K562 (cell line): ENCODE measurements at regions not wholly inside any gene's neighbourhood (a gene's known extent, or its start where the extent isn't known, plus 50 kb on each side); places are given as distances from the start of the nearest gene placed in this dataset.

Experiments used
- CBX5 ChIP-seq: IDR thresholded peaks from 2 replicates; pipeline ENCODE4 v1.6.1; 2014; ENCODE audit warnings: low read depth, borderline replicate concordance
- CTCF ChIP-seq, 3 experiments: IDR thresholded peaks in 2 of 3; conservative IDR thresholded peaks in 1 of 3; 2 replicates each; pipeline ENCODE4 v1.5.1; 2011 to 2012; ENCODE audit warnings: low read length in 3 of 3, mild to moderate bottlenecking in 3 of 3, control low read depth in 2 of 3, improper control_type of control experiment in 1 of 3, inconsistent platforms in 1 of 3, low read depth in 1 of 3, mixed read lengths in 1 of 3, moderate library complexity in 1 of 3; ENCODE audit not compliant: insufficient read depth in 2 of 3
- ELF4 ChIP-seq: fragments of 450-650 bp; formaldehyde crosslinking; IDR thresholded peaks from 2 replicates; pipeline ENCODE4 v1.4.0; 2022; ENCODE audit warnings: missing genetic modification characterization
- ETV6 ChIP-seq, 3 experiments: fragments of 150-350 bp in 1 of 3; sonication (generic) in 1 of 3; formaldehyde crosslinking in 1 of 3; IDR thresholded peaks; 2 replicates each; pipeline versions ENCODE4 v1.6.1 to v1.8.0; 2014 to 2022; ENCODE audit warnings: borderline replicate concordance in 2 of 3, low read depth in 2 of 3, antibody characterized with exemption in 1 of 3, low read length in 1 of 3, mild to moderate bottlenecking in 1 of 3, missing genetic modification reagents in 1 of 3
- EZH2 ChIP-seq: IDR thresholded peaks from 2 replicates; pipeline ENCODE4 v1.6.1; 2012; ENCODE audit warnings: low read depth, mild to moderate bottlenecking, inconsistent platforms, low read length, borderline replicate concordance
- GATAD2A ChIP-seq: fragments of 450-650 bp; IDR thresholded peaks from 2 replicates; pipeline ENCODE4 v1.6.1; 2017
- JUND ChIP-seq, 2 experiments: IDR thresholded peaks; 2 replicates in 1 of 2; 3 replicates in 1 of 2; pipeline ENCODE4 v1.6.1; 2011; ENCODE audit warnings: borderline replicate concordance in 2 of 2, low read depth in 2 of 2, low read length in 2 of 2, improper control_type of control experiment in 1 of 2, missing biosample characterization in 1 of 2, missing genetic modification characterization in 1 of 2, missing genetic modification reagents in 1 of 2
- POLR2A ChIP-seq: fragments of 450-650 bp; conservative IDR thresholded peaks from 2 replicates; pipeline ENCODE4 v1.6.1; 2016
- REST ChIP-seq, 2 experiments: fragments of 450-650 bp; formaldehyde crosslinking in 1 of 2; IDR thresholded peaks; 2 replicates each; pipeline versions ENCODE4 v1.4.0 to v1.6.1; 2014 to 2020; ENCODE audit warnings: mild to moderate bottlenecking in 2 of 2, borderline replicate concordance in 1 of 2, low read depth in 1 of 2
- SIN3A ChIP-seq, 2 experiments: fragments of 150-350 bp in 1 of 2; IDR thresholded peaks; 2 replicates each; pipeline ENCODE4 v1.6.1; 2011 to 2016; ENCODE audit warnings: borderline replicate concordance in 2 of 2, low read depth in 2 of 2, low read length in 2 of 2, mild to moderate bottlenecking in 2 of 2, moderate library complexity in 2 of 2; ENCODE audit not compliant: control insufficient read depth in 1 of 2
- YY1 ChIP-seq, 3 experiments: IDR thresholded peaks; 2 replicates each; pipeline ENCODE4 v1.6.1; 2011; ENCODE audit warnings: low read length in 2 of 3, mild to moderate bottlenecking in 2 of 3, moderate library complexity in 2 of 3, borderline replicate concordance in 1 of 3, control low read depth in 1 of 3, low read depth in 1 of 3; ENCODE audit not compliant: insufficient read depth in 3 of 3, insufficient replicate concordance in 2 of 3, control insufficient read depth in 1 of 3, insufficient read length in 1 of 3; ENCODE audit errors: extremely low read depth in 1 of 3
- ZBTB33 ChIP-seq: sonication (generic); formaldehyde crosslinking; IDR thresholded peaks from 2 replicates; pipeline ENCODE4 v1.8.1; 2023; ENCODE audit warnings: mild to moderate bottlenecking, missing genetic modification reagents
- ZNF324 ChIP-seq: fragments of 250-450 bp; sonication (Bioruptor Pico); IDR thresholded peaks from 2 replicates; pipeline ENCODE4 v1.4.0; 2020; ENCODE audit warnings: mild to moderate bottlenecking

- TF ChIP-seq POLR2A = no peak
- TF ChIP-seq ZNF324 (CRISPR knock-in tag) = no peak
- TF ChIP-seq YY1 (IDR thresholded peaks at IDR 0.05; ENCODE audit: borderline replicate concordance in 1 of 3, control insufficient read depth in 1 of 3, extremely low read depth in 1 of 3, insufficient read depth in 3 of 3, insufficient read length in 1 of 3, insufficient replicate concordance in 2 of 3, low read depth in 1 of 3, low read length in 2 of 3) = no peak
- no peak for TF ChIP-seq JUND (IDR thresholded peaks at IDR 0.05; ENCODE audit: borderline replicate concordance, low read depth, low read length)
- TF ChIP-seq JUND (tag; IDR thresholded peaks at IDR 0.05; ENCODE audit: borderline replicate concordance, low read depth, low read length) = no peak
- no peak for TF ChIP-seq EZH2
- TF ChIP-seq ZBTB33 (CRISPR knock-in tag) = no peak
- no peak for TF ChIP-seq SIN3A (IDR thresholded peaks at IDR 0.05; ENCODE audit: borderline replicate concordance in 2 of 2, control insufficient read depth in 1 of 2, low read depth in 2 of 2, low read length in 2 of 2)
- no peak for TF ChIP-seq ETV6 (IDR thresholded peaks at IDR 0.05; ENCODE audit: borderline replicate concordance in 1 of 2, low read depth in 2 of 2, low read length in 1 of 2)
- TF ChIP-seq ETV6 (CRISPR knock-in tag; IDR thresholded peaks at IDR 0.05; ENCODE audit: borderline replicate concordance) = no peak
- no peak for TF ChIP-seq CBX5
- no peak for TF ChIP-seq REST (IDR thresholded peaks at IDR 0.05; ENCODE audit: borderline replicate concordance)
- TF ChIP-seq REST (CRISPR knock-in tag; IDR thresholded peaks at IDR 0.05; ENCODE audit: low read depth) = no peak
- no peak for TF ChIP-seq GATAD2A
- no peak for TF ChIP-seq CTCF (IDR thresholded peaks at IDR 0.05 in 2 of 3, conservative IDR thresholded peaks at IDR 0.05 in 1 of 3; ENCODE audit: insufficient read depth in 2 of 3, low read depth in 1 of 3, low read length in 3 of 3)
- no peak for TF ChIP-seq ELF4 (CRISPR knock-in tag)
Measured at GRCh38 chr7:49245062-49245461, 320.7 kb downstream of the CDC14C start.
